HEK293 (cell line): ENCODE measurements at regions not wholly inside any gene's neighbourhood (a gene's known extent, or its start where the extent isn't known, plus 50 kb on each side); places are given as distances from the start of the nearest gene placed in this dataset.

Source experiments
- CTCF ChIA-PET: fragments of 350-600 bp; formaldehyde crosslinking; extraction: SDS; loops from one replicate; lab custom pipeline; 2021; ENCODE audit warnings: antibody characterized with exemption; lab: Yijun Ruan, JAX
- POLR2A ChIA-PET: fragments of 300-600 bp; formaldehyde crosslinking; extraction: SDS; loops from one replicate; lab custom pipeline; 2020; ENCODE audit warnings: antibody characterized with exemption, inconsistent platforms; lab: Yijun Ruan, JAX
- H3K27ac ChIP-seq: fragments of 200-500 bp; sonication (Bioruptor generic); 2 replicates; pipeline ENCODE4 v1.5.1; 2014; ENCODE audit warnings: low read depth, low read length, control low read depth, inconsistent platforms; ENCODE audit errors: extremely low read depth
- H3K36me3 ChIP-seq, 2 experiments: fragments of 200-500 bp in 1 of 2; sonication (Bioruptor generic) in 1 of 2; 1 replicate in 1 of 2; 2 replicates in 1 of 2; pipeline ENCODE4 v1.5.1; 2014 to 2017; ENCODE audit warnings: inconsistent platforms in 2 of 2, low read length in 2 of 2; ENCODE audit not compliant: control insufficient read depth in 2 of 2, insufficient read depth in 1 of 2
- H3K4me1 ChIP-seq: fragments of 200-500 bp; sonication (Bioruptor generic); 2 replicates; pipeline ENCODE4 v1.5.1; 2014; ENCODE audit warnings: mild to moderate bottlenecking, low read length, inconsistent platforms; ENCODE audit not compliant: control insufficient read depth, insufficient read depth
- H3K4me3 ChIP-seq: 2 replicates; pipeline ENCODE4 v1.5.1; 2011; ENCODE audit warnings: low read depth, mild to moderate bottlenecking, control low read depth, low read length, moderate library complexity
- H3K9me3 ChIP-seq: fragments of 200-500 bp; sonication (Bioruptor generic); 2 replicates; pipeline ENCODE4 v1.5.1; 2014; ENCODE audit warnings: low read depth, low read length, inconsistent platforms; ENCODE audit not compliant: control insufficient read depth, insufficient read depth
- BCL11A ChIP-seq: fragments of 450-650 bp; formaldehyde crosslinking; IDR thresholded peaks from 2 replicates; pipeline ENCODE4 v1.5.1; 2016; ENCODE audit warnings: low read depth, missing biosample characterization, missing genetic modification characterization
- FEZF1 ChIP-seq: fragments of 450-650 bp; formaldehyde crosslinking; IDR thresholded peaks from 2 replicates; pipeline ENCODE4 v1.5.1; 2016; ENCODE audit warnings: missing biosample characterization, missing genetic modification characterization
- HIC1 ChIP-seq: fragments of 450-650 bp; formaldehyde crosslinking; IDR thresholded peaks from 2 replicates; pipeline ENCODE4 v1.5.1; 2016; ENCODE audit warnings: missing biosample characterization, missing genetic modification characterization
- ZBTB7A ChIP-seq: fragments of 450-650 bp; formaldehyde crosslinking; IDR thresholded peaks from 2 replicates; pipeline ENCODE4 v1.5.1; 2016; ENCODE audit warnings: low read depth, missing biosample characterization, missing genetic modification characterization
- ZNF169 ChIP-seq: fragments of 450-650 bp; formaldehyde crosslinking; IDR thresholded peaks from 2 replicates; pipeline ENCODE4 v1.5.1; 2016; ENCODE audit warnings: missing biosample characterization, missing genetic modification characterization
- ZNF211 ChIP-seq: fragments of 450-650 bp; formaldehyde crosslinking; IDR thresholded peaks from 2 replicates; pipeline ENCODE4 v1.5.1; 2016; ENCODE audit warnings: low read depth, missing biosample characterization, missing genetic modification characterization
- ZNF23 ChIP-seq: fragments of 450-650 bp; formaldehyde crosslinking; IDR thresholded peaks from 2 replicates; pipeline ENCODE4 v1.5.1; 2016; ENCODE audit warnings: missing biosample characterization, missing genetic modification characterization, borderline replicate concordance
- ZNF24 ChIP-seq: fragments of 450-650 bp; formaldehyde crosslinking; IDR thresholded peaks from 2 replicates; pipeline ENCODE4 v1.5.1; 2016; ENCODE audit warnings: missing biosample characterization, missing genetic modification characterization
- ZNF302 ChIP-seq: fragments of 450-650 bp; formaldehyde crosslinking; IDR thresholded peaks from 2 replicates; pipeline ENCODE4 v1.5.1; 2016; ENCODE audit warnings: missing biosample characterization, missing genetic modification characterization, low read depth
- ZNF37A ChIP-seq: fragments of 450-650 bp; IDR thresholded peaks from 2 replicates; pipeline ENCODE4 v1.5.1; 2018; ENCODE audit warnings: missing biosample characterization, missing genetic modification characterization
- ZNF398 ChIP-seq: fragments of 450-650 bp; formaldehyde crosslinking; IDR thresholded peaks from 2 replicates; pipeline ENCODE4 v1.5.1; 2017; ENCODE audit warnings: missing biosample characterization, missing genetic modification characterization
- ZNF558 ChIP-seq: fragments of 450-650 bp; formaldehyde crosslinking; IDR thresholded peaks from 2 replicates; pipeline ENCODE4 v1.5.1; 2016; ENCODE audit warnings: missing biosample characterization, missing genetic modification characterization
- ZNF623 ChIP-seq: fragments of 450-650 bp; formaldehyde crosslinking; IDR thresholded peaks from 2 replicates; pipeline ENCODE4 v1.5.1; 2016; ENCODE audit warnings: missing biosample characterization, missing genetic modification characterization
- ZNF670 ChIP-seq: fragments of 450-650 bp; formaldehyde crosslinking; IDR thresholded peaks from 2 replicates; pipeline ENCODE4 v1.5.1; 2016; ENCODE audit warnings: missing biosample characterization, missing genetic modification characterization, low read depth
- TF ChIP-seq, protein P1 (sequence below): fragments of 450-650 bp; formaldehyde crosslinking; IDR thresholded peaks from 2 replicates; pipeline ENCODE4 v1.5.1; 2016; ENCODE audit warnings: missing biosample characterization, missing genetic modification characterization
- TF ChIP-seq, protein P2 (sequence below): fragments of 450-650 bp; formaldehyde crosslinking; IDR thresholded peaks from 2 replicates; pipeline ENCODE4 v1.5.1; 2017; ENCODE audit warnings: missing biosample characterization, mild to moderate bottlenecking, missing genetic modification characterization, moderate library complexity

DNA sequence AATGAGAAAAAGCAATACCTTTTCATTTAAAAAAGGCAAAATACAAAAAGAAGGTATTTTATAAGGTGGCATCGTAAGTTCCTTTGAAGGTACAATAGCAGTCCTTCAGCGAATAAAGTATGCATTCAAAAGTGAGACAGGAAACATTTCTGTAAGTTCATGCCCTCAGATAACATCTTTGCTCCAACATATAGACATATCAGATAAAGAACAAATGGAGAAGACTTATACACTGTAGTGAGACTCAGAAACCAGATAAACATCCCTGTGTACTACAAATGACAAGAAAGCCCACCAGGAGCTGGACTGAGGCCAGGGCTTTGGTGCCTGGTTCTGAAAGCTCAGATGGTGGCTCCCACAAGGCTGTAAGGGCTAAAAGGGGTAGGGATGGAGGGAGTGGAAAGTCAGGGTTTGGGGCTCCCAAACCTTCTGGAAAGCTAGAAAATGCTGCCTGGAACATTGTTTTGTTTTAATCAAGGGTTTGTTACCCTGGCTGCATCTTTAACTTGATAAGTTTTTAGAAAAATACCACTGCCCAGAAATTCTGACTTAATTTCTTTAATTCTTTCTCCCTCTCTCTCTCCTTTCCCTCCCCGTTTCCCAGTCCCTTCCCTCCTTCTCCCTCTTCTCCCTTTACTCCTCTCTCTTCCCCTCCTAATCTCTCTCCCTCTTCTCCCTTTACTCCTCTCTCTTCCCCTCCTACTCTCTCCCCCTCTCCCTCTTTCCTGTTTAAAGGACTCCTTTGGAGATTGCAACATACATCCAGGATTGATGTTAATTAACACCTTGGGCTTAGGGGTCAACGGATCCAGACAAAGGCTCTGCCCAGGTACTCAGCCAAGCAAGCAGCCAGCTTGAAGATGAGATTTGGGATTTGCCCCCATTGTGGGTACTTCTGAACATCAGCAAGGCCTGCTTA, 126.1 kb downstream of the AQP9 start:
- TF ChIP-seq ZNF211 (tag by site-specific recombination) (no peak), ZNF398 (tag by site-specific recombination) (peak; percentile 58; the same call in 1 of the 2 replicates)
- Histone ChIP-seq H3K36me3 (no peaks in the 10 kb centered on the region), H3K4me3 (no peak overlapping the region), H3K27ac (no peak overlapping the region), H3K9me3 (no peaks in the 10 kb centered on the region), H3K4me1 (no peaks in the 10 kb centered on the region)
- ChIA-PET CTCF (no interaction called here), POLR2A (no interaction called here)

- H3K36me3 ChIP-seq = no peaks in the 10 kb centered on the region
- ChIA-PET POLR2A (no interaction called here), CTCF (interaction anchor here (0.7 kb wide), 3 partner anchors 15 to 39 kb away, joined by 3 to 4 read pairs (median 4); no protein-coding TSS in a partner anchor)
- H3K4me3 ChIP-seq = no peak overlapping the region
- H3K27ac ChIP-seq = no peak overlapping the region
- no peaks in the 10 kb centered on the region for H3K9me3 ChIP-seq
- no peaks in the 10 kb centered on the region for H3K4me1 ChIP-seq
- no peak for TF ChIP-seq BCL11A
- no peak for TF ChIP-seq ZNF169 (tag by site-specific recombination)
- TF ChIP-seq ZNF670 (tag by site-specific recombination) = no peak
- no peak for TF ChIP-seq ZNF623 (tag by site-specific recombination)
- no peak for TF ChIP-seq HIC1 (tag by site-specific recombination)
- TF ChIP-seq ZNF24 (tag by site-specific recombination) = no peak
- TF ChIP-seq, protein P1, sequence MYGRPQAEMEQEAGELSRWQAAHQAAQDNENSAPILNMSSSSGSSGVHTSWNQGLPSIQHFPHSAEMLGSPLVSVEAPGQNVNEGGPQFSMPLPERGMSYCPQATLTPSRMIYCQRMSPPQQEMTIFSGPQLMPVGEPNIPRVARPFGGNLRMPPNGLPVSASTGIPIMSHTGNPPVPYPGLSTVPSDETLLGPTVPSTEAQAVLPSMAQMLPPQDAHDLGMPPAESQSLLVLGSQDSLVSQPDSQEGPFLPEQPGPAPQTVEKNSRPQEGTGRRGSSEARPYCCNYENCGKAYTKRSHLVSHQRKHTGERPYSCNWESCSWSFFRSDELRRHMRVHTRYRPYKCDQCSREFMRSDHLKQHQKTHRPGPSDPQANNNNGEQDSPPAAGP = no peak
- TF ChIP-seq FEZF1 (tag by site-specific recombination) = no peak
- TF ChIP-seq ZNF558 (tag by site-specific recombination) = no peak
- no peak for TF ChIP-seq ZNF37A (tag by site-specific recombination)
- TF ChIP-seq ZNF23 (tag by site-specific recombination) = no peak
These were observed 128.9 kb downstream of the AQP9 start for GRCh38 chr15:58267051-58267450.

GRCh38 chr15:58268746-58269267, 130.6 kb downstream of the AQP9 start:
- Histone ChIP-seq H3K36me3 (no peaks in the 10 kb centered on the region), H3K4me3 (no peak overlapping the region), H3K9me3 (no peaks in the 10 kb centered on the region), H3K27ac (no peak overlapping the region), H3K4me1 (no peaks in the 10 kb centered on the region)
- CTCF ChIA-PET = interaction anchor here (0.6 kb wide), 1 partner anchor 268 kb away, joined by 3 read pairs; no protein-coding TSS in a partner anchor
- POLR2A ChIA-PET = no interaction called here
- TF ChIP-seq, protein P2, sequence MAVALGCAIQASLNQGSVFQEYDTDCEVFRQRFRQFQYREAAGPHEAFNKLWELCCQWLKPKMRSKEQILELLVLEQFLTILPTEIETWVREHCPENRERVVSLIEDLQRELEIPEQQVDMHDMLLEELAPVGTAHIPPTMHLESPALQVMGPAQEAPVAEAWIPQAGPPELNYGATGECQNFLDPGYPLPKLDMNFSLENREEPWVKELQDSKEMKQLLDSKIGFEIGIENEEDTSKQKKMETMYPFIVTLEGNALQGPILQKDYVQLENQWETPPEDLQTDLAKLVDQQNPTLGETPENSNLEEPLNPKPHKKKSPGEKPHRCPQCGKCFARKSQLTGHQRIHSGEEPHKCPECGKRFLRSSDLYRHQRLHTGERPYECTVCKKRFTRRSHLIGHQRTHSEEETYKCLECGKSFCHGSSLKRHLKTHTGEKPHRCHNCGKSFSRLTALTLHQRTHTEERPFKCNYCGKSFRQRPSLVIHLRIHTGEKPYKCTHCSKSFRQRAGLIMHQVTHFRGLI (tag by site-specific recombination) = no peak
- TF ChIP-seq ZNF302 (tag by site-specific recombination) (no peak), ZBTB7A (tag by site-specific recombination) (no peak)
- TF ChIP-seq, all 188 proteins: peak for 0
